ENCODE measurements at regions not wholly inside any gene's neighbourhood (a gene's known extent, or its start where the extent isn't known, plus 50 kb on each side); places are given as distances from the start of the nearest gene placed in this dataset.

DNA sequence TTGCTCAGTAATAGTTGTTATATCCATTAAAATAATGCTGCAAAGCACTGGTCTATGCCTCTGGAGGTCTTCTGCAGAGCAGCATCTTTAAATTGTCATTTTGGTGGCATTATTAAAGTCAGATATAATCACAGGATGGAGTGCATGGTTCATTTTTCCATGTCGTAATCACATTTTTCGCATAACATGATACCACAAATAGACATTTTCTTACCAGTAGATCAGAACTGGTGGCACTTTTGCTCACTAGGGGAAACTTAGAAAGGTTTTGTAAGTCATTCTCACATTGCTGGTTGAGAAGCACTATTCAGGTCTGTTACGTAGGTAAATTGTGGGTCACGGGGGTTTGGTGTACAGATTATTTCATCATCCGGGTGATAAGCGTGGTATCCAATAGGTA is 484.5 kb upstream of the PRKX start:
- no peak for DNase-seq

DNA sequence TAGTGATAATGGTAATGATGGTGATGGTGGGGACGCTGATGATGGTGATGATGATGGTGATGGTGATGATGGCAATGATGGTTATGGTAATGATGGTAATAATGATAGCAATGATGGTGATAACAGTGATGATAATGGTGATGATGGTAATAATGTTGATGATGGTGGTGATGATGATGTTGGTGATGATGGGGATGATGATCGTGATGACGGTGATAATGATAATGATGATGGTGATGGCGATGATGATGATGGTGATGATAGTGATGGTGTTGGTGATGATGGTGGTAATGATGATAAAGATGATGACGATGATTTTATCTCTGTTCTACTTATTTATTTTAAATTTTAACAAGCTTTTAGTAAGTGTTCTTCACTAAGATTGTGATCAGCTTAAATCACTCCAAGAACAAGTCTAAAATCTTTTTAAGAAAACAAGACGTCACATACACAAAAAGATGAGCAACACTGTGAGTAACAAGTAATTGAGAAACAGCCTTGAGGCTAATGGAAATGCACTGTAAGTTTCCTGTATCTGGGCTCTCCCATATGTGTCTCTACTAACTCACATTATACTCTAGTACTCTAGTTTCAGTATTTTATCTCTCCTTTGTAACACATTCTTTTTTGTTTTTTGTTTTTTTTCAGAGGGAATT is 480.2 kb upstream of the PRKX start:
- no peak for DNase-seq

DNA sequence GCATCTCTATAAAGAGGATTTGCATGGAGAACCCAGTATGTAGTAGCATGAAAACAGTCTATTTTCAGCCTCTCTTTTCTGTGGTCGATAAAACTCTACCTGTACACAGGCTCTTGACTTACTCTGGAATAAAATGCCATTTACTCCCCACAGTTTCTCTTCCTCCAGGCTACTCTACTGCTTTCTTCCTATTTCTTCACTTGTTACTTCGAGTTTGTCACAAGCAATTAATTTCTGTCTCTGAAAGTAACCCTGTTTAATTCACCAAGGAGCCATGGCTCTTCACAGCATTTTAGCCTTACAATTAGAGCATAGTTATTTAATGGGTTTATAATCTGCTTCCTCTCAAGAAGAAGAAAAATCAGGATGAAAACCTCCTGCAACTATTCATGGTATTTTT is 472.9 kb upstream of the PRKX start:
- DNase-seq, result no peak

DNA sequence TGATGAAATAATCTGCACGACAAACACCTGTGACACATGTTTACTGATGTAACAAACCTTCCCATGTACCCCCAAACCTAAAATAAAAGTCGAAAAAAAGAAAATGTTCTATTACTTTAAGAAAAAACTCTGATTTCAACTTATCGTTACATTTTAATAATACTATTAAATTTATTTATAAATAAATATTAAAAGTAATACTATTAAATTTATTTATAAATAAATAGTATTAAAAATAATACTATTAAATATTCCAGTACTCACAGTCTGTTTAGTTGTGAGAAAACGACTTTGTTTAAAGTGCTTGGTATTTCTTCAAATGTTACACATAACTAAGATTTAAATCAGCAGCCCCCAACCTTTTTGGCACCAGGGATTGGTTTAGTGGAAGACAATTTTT is 471.6 kb upstream of the PRKX start:
- no peak for DNase-seq

DNA sequence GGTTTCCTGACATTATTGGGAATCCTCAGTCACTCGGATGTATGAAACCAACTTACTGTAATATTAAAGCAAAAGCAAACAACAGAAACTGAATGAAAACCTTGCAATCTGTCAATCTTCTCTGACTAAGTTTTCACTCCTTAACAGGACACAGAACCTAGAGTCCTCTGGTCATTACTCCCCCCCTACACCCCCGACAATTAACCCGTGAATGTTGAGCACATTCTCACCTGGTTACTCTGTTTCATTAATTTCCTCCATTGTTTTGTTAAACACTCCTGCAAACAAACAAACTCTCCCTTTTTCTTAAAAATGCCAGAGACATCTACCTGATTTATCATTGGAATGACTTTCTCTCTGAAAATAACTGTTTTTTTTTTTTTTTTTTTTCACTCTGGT is 469.0 kb upstream of the PRKX start:
- no peak for DNase-seq

DNA sequence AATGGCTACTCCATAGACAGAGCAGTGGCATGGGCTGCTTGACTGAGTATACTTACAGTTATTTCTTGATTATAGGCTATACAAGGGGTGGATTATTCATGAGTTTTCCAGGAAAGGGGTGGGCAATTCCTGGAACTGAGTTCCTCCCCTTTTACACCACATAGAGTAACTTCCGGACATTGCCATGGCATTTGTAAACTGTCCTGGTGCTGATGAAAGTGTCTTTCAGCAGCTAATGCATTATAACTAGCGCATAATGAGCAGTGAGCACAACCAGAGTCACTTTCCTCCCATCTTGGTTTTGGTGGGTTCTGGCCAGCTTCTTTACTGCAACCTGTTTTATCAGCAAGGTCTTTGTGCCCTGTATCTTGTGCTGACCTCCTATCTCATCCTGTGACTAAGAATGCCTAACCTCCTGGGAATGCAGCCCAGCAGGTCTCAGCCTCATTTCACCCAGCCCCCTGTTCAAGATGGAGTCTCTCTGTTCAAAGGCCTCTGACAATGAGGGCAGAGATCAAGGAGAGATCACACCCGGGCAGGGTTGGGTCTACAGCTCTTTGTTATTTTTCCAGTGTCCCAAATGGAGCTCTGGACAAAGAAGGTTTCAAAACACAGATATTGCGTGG is 468.4 kb upstream of the PRKX start:
- no peak for DNase-seq

DNA sequence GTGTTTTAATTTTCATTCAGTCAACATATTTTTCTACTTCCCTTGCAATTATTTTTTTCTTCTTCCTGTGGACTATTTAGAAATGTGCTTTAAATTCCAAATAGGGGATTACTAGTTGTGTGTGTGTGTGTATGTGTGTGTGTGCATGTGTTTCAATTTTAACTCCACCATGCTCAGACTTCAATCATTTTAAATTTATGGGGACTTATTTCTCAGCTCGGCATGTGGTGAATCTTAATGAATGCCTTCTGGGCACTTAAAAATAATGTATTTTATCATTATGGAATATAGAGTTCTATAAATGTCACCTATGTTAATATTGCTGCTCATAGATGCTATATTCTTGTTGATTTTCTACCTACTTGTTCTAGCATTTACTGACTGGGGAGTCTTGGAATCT is 465.6 kb upstream of the PRKX start:
- no peak for DNase-seq

DNA sequence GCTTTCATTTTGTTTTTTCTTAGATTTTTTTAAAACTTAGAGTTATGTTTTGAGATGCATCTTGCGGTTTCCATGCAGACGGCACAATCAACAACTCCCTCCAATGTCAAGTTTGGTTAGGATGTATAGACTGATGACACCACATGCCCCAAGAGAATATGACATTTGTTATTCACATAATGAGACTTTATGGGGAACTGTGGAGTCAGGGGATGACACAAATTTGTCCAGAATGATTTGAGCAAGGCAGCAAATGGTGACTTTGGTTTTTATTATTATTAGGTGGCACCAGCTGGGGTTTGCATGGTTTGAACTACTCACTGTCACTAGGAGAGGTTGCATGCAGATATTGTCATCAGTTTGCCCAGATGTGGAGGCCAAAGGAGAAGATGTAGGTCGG is 461.8 kb upstream of the PRKX start:
- no peak for DNase-seq

DNA sequence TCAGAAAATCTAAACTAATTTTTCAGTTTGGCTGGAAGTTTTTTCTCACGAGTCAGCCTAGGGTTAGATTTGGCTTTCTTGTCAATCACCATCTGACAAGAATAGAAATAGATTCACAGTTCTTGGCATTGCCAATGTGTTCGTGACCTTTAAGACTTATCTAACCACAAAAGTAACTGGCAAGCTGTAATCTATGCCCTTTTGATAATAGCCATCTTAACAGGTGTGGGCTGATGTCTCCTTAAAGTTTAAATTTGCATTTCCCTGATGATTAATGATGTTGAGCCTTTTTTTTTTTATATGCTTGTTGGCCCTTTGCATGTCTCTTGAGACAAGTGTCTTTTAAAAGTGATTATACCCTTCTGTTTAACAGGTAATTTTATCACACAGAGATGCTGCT is 460.3 kb upstream of the PRKX start:
- DNase-seq, result no peak

DNA sequence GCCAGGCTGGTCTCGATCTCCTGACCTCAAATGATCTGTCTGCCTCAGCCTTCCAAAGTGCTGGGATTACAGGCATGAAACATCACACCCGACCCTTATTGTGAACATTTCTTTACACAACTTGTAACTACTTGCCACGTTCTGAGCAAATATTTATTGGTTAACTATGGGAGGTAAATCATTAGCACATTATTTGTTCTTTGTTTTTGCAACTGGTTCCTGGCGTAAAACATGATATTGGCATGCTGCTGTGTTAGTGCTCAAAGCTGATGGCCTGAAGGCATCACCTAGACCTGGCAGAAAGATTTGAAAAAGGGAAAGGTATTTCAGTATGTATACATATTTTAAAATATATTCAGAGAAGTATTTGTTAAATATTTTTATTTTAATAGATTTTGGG is 438.3 kb upstream of the PRKX start:
- no peak for DNase-seq

DNA sequence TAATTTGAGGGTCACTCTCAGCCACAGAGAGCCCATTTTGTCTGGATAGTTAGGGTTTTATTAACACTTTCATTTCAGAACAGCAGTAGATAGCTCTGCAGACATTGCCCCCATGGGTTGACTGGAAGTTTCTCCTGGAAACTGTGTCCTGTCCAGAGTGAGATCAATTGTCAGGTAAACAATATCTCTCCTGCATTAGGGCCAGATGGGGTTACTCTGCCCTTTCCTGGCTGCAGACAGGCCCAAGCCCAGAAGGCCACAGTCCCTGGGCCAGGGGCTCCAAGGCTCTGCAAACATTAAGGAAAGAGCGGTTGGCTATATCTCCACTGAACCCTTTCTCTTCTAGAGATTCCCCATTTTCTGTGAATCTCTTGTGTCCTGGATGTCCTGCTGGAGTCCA is 436.8 kb upstream of the PRKX start:
- no peak for DNase-seq

DNA sequence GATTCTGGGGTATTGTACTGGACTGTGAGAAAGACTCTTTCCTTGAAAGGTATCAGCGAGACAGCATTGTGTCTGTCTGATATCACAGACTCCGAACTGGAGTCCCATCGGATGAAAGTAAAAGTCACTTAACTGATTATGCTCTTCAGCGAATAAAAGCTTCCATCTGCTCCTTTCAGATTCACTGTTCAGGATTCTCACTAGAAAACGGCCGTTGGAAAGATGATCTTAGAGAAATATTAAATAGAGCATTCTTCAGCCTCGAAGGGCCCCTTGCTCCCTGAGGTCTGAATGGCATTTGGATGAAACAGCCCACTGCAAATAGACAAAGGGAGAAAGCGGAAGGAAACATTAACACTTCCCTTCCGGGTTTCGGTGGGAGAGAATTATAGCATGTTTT is 416.2 kb upstream of the PRKX start:
- DNase-seq, result no peak

DNA sequence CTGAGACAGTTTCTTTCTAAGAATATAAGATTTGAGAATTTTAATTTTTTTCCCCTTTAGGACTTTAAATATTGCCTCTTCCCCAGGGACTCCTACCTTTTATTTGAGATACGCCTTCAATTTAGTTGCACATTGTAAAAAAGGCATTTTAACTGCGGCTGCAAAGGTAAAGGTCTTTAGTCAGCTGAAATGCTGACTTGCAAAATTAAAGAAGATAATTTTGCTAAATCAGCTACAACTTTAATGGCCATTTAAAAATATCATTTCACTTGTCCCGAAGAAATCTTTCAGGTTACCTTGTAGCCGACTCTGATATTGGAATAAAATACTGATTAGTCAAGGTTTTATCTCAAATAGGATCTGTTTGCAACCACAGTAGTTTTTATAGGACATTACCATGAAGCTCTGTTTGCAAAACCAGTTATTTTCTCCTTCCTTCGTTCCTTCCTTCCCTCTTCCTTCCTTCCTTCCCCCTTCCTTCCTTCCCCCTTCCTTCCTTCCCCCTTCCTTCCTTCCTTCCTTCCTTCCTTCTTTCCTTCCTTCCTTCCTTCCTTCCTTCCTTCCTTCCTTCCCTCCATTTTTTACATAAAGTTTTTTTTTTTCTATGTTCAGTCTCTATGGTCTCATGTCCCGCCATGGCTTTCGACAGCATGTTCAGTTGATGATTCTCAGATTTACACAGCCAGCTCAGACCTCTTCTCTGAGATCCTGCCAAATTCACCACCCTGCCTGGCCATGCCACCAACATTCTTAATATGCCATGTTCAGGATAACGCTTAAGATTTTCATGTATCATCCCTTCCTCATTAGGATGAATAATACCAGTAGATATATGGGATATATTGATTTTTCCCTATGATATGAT is 405.4 kb upstream of the PRKX start:
- DNase-seq, result no peak

DNA sequence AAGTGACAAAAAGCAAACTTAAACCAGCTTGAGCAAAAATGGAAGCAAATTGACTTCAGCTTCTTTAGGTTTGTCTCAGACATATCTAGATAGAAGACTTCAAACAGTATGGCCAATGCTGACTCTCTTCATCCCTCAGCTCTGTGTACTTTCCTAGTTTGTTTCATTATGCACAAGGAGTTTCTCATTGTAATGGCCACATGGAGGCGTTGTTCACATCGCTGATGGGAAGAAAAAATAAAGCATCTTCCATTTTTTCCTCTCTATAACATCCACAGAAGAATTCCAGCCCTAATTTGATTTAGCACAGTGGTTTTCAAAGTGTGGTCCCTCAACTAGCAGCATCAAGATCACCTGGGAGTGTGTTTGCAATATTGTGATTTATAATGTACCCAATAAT is 397.5 kb upstream of the PRKX start:
- no peak for DNase-seq

DNA sequence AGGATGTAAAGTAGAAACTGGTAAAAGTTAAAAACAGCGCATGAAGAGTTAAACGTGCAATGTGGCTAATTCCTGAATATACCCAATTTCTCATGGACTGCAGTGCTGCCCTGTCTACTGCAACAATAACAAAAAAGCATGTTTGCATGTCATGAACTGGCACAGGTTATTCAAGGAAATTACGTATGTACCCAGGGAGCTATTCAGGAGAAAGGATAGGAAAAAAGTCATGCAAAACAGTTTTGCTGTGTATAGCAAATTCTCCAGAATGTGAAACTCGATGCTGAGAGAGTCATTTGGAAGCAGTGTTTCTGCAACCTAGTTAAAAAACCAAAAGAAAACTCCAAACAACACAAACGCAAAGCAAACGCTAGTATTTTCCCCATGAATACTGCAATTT is 381.5 kb upstream of the PRKX start:
- DNase-seq, result no peak

DNA sequence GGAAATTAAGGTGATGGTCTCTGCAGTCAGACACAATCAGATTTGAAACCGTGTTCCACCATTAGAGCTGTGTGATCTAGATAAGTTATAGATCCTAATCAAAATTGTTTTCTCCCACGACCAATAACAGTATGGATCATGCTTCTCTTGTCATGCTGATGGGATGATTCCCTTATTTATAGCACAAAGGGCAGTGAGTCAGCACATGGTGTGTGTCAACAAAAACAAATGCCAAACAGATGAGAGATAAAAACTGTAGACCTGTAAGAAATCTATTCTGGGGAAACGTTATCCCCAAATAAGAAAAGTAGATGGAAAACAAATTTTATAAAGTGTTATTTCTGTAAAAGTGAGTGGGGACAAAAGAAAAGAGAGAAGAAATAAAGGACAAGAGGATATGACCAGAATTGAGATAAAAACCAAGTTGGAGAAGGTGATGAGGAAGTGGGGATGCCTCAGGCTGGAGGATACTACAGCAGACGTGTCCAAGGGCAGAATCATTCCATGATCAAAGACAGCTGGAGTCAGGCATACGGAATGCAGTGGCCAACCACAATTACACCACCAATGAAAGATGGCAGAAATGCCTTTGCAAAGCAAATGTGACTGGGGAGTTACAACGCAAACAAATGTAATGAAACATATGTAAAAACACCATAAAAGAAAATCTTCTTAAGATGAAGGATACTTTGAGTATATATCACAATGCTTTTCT is 377.8 kb upstream of the PRKX start:
- no peak for DNase-seq

DNA sequence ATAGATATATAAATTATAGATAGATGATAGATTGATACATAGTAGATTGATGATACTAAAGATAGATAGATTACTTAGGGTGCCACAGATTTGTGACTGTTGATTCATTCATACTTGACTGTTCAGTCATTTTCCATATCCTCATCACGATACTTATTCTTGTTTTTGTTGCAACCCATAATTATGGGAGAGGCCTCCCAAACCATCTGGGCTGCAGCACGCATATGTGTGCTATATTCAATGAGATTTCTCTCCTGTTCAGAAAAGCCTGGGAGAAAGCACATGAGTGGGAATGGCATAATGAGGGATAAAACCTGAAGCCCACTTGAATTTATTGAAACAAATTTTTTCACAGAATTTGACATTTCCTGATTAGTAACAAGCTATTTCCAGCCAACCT is 346.4 kb upstream of the PRKX start:
- no peak for DNase-seq

DNA sequence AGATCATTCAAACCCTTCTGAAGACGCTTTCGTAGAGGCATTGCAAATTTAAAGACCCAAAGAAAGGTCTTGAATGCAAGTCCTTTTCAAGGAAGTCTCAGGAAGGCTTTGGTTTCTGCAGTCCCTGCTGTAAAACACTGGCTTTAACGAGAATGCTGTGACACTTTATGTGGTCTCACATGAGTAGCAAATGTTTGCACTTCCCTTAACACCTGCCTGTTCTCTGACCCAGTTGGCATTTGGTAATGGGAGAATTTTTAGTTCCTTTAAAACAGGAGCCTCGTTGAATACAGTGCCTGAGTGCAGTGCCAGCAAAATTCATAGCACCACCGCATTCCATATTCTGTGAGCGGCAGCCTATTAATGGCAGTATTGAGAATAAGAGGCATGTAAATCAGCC is 330.5 kb upstream of the PRKX start:
- DNase-seq, result no peak

DNA sequence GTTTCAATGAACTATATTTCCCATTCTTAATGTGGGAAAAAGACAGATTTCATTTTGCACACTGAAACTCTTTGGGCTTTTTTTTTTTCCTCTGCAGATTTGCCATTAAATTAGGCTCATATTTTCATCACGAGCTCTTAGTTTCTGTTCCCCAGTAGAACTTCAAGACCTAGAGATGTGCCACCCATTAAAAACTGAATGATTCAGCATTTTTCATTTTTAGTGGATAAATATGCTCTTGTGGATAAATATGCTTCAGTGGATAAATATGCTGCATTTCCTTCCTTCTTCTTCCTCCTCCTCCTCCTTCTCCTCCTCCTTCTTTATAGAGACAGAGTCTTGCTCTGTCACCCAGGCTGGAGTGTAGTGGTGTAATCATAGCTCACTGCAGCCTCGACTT is 322.4 kb upstream of the PRKX start:
- no peak for DNase-seq

DNA sequence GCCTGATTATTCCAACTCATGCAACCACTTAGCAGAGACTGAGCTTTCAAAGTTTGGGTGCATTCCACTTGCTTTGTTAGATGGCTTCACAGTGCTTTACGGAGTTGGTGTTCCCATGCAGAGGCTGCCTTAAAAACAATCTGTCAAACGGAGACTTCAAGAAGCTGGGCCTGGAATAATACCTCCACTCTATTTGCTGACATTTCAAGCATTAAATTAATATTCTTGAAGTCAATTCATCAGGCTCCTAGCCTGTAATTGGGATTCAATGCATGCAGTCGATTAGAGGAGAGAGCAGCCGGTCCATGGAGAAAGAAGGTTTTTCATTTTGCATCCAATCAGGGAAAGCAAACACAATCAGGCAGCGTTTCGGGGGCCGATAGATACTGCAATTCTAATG is 314.7 kb upstream of the PRKX start:
- no peak for DNase-seq

DNA sequence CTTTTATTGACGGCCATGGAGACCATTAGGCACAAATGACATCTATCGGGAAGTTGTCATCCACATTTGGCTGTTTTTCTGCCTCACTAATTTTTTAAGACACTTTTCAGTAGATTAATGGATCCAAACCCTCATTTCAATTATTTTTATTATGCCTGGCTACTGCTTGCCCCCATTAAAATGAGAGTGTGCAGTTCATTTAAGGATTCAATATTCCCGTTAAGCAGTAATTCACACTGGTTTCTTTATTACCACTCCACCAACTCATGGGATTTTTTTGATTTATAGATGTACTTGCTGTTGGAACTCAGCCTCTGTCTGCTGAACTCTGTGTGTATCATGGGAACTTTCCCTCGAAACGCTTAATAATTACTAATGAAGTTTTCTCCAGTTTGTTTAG is 291.8 kb upstream of the PRKX start:
- no peak for DNase-seq

DNA sequence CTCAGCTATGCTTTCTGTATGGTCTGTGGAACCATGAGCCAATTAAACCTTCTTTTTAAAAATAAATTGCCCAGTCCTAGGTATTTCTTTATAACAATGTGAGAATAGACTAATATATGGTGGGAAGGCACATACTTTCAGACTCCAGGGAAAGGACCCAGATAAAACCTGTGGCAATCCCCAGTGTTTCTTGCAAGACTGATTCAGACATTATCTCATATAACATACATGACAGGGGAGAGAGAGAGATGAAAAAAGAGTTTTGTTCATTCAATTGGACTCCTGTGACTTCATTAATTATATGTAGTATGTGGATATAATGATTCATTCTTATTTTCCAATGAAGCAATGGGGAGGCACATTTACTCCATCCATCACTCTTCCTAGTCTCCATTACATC is 291.4 kb upstream of the PRKX start:
- no peak for DNase-seq

DNA sequence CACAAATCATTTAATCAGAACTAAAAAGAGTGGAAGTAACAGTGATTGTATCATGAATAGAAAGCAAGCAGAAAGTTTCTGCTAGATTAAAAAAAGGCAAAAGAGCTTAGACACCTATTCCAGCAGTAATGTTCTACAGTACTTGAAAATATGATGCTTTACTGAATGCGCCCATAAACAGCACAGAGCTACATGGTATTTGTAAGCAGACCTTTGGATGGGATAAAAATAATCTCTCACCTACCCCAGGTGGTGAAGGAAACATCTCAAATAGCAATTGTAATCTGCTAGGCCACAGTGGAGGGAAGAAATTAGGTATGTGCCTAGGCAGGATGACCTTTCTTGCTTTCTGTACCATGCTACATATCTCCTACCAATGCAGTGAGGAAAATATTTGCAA is 280.9 kb upstream of the PRKX start:
- DNase-seq, result no peak

DNA sequence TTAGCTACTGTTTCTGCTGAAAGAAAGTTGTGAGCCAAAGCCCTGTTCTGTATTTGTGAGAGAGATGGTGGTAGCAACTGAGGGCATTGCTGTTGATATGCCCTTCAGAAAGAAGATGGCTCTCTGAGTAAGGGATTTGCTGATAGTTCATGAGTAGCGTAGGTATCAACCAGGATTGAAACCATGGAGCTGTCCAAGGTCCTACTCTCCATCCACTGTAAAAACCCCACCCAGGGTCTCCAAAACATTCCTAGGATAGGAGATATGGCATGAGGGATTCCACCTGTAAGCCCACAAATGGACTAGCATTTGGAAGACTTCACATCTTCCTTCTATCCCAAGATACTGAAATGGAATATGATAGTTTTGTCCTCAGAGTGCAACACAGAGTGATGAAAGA is 277.1 kb upstream of the PRKX start:
- no peak for DNase-seq
